ENCODE measurements at regions not wholly inside any gene's neighbourhood (a gene's known extent, or its start where the extent isn't known, plus 50 kb on each side); places are given as distances from the start of the nearest gene placed in this dataset.

DNA sequence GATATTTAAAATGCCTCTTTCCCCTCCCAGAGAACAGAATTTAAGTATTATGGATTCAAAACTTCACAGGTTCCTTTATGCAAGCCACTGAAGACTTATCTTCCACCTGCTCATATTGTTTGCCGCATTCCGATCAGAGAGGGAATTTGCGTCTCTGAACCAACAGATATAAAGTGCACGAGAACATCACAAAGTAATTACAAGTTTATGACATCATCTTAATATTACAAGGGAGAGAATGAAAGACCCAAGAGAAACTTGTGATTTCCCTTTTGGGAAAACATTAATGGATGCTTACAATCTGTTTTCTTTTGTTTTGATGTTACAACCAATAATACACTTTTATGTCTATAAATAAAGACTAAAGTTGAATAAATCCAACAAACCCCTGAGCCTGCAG, 631.0 kb downstream of the BCL11A start:
- 86% methylated on average over 4 of the region's 4 CpGs for WGBS (ENCODE audit: insufficient coverage, insufficient replicate concordance, low lambda C conversion rate, missing lambda C conversion rate)
- Histone ChIP-seq H3K27me3 (replicated peaks in 1 of 2; ENCODE audit: control insufficient read depth in 2 of 2, insufficient read depth in 2 of 2, low read length in 1 of 2) (no peaks in the 10 kb centered on the region; a peak in 1 of 4 replicates), H3K36me3 (ENCODE audit: control insufficient read depth in 2 of 2, insufficient read depth in 2 of 2, low read length in 1 of 2) (no peaks in the 10 kb centered on the region), H3K9ac (ENCODE audit: control insufficient read depth, insufficient read depth, low read length) (no peak overlapping the region), H3K4me3 (no peak overlapping the region), H3K4me2 (ENCODE audit: control insufficient read depth, insufficient read depth) (no peak overlapping the region), H3K4me1 (ENCODE audit: control insufficient read depth, insufficient read depth, low read length) (no peaks in the 10 kb centered on the region), H3K9me3 (replicated peaks; ENCODE audit: control insufficient read depth, insufficient read depth, low read length) (no peaks in the 10 kb centered on the region), H3K79me2 (ENCODE audit: control insufficient read depth, insufficient read depth, low read length) (no peaks in the 10 kb centered on the region), H2AFZ (ENCODE audit: control insufficient read depth, low read depth, low read length) (no peak overlapping the region), H4K20me1 (ENCODE audit: control insufficient read depth, insufficient read depth) (no peaks in the 10 kb centered on the region), H3K27ac (ENCODE audit: control insufficient read depth, insufficient read depth) (no peak overlapping the region)
- in situ Hi-C loops (cut with MboI) (no loop called here), intact Hi-C loops (cut with micrococcal nuclease; ENCODE audit: unreplicated experiment) (no loop called here)
- no TSS peak for BruUV-seq (replicated peaks)
- ChIA-PET RAD21 (ENCODE audit: unreplicated experiment) (no interaction called here), CTCF (no interaction called here), SMC1A (ENCODE audit: uncharacterized antibody, unreplicated experiment) (no interaction called here), POLR2A (no interaction called here)
- FAIRE-seq (no peak), ATAC-seq (no peak), DNase-seq (ENCODE audit: low read depth, low spot score) (no peak)
- TF ChIP-seq, protein P1, sequence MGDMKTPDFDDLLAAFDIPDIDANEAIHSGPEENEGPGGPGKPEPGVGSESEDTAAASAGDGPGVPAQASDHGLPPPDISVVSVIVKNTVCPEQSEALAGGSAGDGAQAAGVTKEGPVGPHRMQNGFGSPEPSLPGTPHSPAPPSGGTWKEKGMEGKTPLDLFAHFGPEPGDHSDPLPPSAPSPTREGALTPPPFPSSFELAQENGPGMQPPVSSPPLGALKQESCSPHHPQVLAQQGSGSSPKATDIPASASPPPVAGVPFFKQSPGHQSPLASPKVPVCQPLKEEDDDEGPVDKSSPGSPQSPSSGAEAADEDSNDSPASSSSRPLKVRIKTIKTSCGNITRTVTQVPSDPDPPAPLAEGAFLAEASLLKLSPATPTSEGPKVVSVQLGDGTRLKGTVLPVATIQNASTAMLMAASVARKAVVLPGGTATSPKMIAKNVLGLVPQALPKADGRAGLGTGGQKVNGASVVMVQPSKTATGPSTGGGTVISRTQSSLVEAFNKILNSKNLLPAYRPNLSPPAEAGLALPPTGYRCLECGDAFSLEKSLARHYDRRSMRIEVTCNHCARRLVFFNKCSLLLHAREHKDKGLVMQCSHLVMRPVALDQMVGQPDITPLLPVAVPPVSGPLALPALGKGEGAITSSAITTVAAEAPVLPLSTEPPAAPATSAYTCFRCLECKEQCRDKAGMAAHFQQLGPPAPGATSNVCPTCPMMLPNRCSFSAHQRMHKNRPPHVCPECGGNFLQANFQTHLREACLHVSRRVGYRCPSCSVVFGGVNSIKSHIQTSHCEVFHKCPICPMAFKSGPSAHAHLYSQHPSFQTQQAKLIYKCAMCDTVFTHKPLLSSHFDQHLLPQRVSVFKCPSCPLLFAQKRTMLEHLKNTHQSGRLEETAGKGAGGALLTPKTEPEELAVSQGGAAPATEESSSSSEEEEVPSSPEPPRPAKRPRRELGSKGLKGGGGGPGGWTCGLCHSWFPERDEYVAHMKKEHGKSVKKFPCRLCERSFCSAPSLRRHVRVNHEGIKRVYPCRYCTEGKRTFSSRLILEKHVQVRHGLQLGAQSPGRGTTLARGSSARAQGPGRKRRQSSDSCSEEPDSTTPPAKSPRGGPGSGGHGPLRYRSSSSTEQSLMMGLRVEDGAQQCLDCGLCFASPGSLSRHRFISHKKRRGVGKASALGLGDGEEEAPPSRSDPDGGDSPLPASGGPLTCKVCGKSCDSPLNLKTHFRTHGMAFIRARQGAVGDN (IDR thresholded peaks at IDR 0.05): no peak
- TF ChIP-seq, protein P2, sequence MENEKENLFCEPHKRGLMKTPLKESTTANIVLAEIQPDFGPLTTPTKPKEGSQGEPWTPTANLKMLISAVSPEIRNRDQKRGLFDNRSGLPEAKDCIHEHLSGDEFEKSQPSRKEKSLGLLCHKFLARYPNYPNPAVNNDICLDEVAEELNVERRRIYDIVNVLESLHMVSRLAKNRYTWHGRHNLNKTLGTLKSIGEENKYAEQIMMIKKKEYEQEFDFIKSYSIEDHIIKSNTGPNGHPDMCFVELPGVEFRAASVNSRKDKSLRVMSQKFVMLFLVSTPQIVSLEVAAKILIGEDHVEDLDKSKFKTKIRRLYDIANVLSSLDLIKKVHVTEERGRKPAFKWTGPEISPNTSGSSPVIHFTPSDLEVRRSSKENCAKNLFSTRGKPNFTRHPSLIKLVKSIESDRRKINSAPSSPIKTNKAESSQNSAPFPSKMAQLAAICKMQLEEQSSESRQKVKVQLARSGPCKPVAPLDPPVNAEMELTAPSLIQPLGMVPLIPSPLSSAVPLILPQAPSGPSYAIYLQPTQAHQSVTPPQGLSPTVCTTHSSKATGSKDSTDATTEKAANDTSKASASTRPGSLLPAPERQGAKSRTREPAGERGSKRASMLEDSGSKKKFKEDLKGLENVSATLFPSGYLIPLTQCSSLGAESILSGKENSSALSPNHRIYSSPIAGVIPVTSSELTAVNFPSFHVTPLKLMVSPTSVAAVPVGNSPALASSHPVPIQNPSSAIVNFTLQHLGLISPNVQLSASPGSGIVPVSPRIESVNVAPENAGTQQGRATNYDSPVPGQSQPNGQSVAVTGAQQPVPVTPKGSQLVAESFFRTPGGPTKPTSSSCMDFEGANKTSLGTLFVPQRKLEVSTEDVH (IDR thresholded peaks at IDR 0.05; ENCODE audit: low read depth, partially characterized antibody): no peak
- TF ChIP-seq, protein P3, sequence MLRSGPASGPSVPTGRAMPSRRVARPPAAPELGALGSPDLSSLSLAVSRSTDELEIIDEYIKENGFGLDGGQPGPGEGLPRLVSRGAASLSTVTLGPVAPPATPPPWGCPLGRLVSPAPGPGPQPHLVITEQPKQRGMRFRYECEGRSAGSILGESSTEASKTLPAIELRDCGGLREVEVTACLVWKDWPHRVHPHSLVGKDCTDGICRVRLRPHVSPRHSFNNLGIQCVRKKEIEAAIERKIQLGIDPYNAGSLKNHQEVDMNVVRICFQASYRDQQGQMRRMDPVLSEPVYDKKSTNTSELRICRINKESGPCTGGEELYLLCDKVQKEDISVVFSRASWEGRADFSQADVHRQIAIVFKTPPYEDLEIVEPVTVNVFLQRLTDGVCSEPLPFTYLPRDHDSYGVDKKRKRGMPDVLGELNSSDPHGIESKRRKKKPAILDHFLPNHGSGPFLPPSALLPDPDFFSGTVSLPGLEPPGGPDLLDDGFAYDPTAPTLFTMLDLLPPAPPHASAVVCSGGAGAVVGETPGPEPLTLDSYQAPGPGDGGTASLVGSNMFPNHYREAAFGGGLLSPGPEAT (IDR thresholded peaks at IDR 0.05; ENCODE audit: low read depth): no peak
- TF ChIP-seq MYC (IDR thresholded peaks at IDR 0.05; ENCODE audit: insufficient read depth, insufficient read length, insufficient replicate concordance, low read length, severe bottlenecking) (no peak), CBX3 (IDR thresholded peaks at IDR 0.05; ENCODE audit: borderline replicate concordance, low read depth) (no peak), EED (IDR thresholded peaks at IDR 0.05; ENCODE audit: low read depth) (no peak), KDM1A (IDR thresholded peaks at IDR 0.05; ENCODE audit: borderline replicate concordance) (no peak)
- TF ChIP-seq, protein P4, sequence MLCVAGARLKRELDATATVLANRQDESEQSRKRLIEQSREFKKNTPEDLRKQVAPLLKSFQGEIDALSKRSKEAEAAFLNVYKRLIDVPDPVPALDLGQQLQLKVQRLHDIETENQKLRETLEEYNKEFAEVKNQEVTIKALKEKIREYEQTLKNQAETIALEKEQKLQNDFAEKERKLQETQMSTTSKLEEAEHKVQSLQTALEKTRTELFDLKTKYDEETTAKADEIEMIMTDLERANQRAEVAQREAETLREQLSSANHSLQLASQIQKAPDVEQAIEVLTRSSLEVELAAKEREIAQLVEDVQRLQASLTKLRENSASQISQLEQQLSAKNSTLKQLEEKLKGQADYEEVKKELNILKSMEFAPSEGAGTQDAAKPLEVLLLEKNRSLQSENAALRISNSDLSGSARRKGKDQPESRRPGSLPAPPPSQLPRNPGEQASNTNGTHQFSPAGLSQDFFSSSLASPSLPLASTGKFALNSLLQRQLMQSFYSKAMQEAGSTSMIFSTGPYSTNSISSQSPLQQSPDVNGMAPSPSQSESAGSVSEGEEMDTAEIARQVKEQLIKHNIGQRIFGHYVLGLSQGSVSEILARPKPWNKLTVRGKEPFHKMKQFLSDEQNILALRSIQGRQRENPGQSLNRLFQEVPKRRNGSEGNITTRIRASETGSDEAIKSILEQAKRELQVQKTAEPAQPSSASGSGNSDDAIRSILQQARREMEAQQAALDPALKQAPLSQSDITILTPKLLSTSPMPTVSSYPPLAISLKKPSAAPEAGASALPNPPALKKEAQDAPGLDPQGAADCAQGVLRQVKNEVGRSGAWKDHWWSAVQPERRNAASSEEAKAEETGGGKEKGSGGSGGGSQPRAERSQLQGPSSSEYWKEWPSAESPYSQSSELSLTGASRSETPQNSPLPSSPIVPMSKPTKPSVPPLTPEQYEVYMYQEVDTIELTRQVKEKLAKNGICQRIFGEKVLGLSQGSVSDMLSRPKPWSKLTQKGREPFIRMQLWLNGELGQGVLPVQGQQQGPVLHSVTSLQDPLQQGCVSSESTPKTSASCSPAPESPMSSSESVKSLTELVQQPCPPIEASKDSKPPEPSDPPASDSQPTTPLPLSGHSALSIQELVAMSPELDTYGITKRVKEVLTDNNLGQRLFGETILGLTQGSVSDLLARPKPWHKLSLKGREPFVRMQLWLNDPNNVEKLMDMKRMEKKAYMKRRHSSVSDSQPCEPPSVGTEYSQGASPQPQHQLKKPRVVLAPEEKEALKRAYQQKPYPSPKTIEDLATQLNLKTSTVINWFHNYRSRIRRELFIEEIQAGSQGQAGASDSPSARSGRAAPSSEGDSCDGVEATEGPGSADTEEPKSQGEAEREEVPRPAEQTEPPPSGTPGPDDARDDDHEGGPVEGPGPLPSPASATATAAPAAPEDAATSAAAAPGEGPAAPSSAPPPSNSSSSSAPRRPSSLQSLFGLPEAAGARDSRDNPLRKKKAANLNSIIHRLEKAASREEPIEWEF (IDR thresholded peaks at IDR 0.05; ENCODE audit: insufficient replicate concordance, low read depth, low read length): no peak

Data from GM12878 (cell line).